ENCODE measurements at regions not wholly inside any gene's neighbourhood (a gene's known extent, or its start where the extent isn't known, plus 50 kb on each side); places are given as distances from the start of the nearest gene placed in this dataset.

GRCh38 chr6:168190646-168191443 is 111.8 kb upstream of the FRMD1 start:
- BruUV-seq (replicated peaks), result no TSS peak
- no peak for DNase-seq (ENCODE audit: low spot score)
- CTCF ChIA-PET (ENCODE audit: unreplicated experiment), result no interaction called here

DNA sequence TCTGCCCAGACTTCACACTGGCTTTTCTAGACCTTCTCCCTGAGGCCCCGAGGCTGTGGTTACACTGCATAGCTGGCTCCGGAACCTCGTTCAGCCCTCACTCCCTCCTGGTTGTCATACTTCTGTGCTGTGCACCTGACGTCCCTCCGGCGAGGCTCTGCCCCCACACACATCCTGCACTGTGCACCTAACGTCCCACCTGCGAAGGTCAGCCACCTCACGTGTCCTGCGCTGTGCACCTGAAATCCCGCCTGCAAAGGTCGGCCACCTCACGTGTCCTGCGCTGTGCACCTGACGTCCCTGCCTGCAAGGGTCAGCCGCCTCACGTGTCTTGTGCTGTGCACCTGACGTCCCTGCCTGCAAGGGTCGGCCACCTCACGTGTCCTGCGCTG is 111.0 kb upstream of the FRMD1 start:
- Histone ChIP-seq H3K27ac (ENCODE audit: low read depth, low read length, poor library complexity, severe bottlenecking) (no peak overlapping the region), H3K4me3 (ENCODE audit: low read depth, low read length, poor library complexity, severe bottlenecking) (no peak overlapping the region), H3K9me3 (ENCODE audit: low read length) (no peaks in the 10 kb centered on the region), H3K4me1 (ENCODE audit: insufficient read depth, low read length, poor library complexity, severe bottlenecking) (no peaks in the 10 kb centered on the region), H3K79me2 (ENCODE audit: insufficient read depth, low read depth, low read length) (no peaks in the 10 kb centered on the region), H4K20me1 (ENCODE audit: insufficient read depth, low read length) (no peaks in the 10 kb centered on the region), H2AFZ (ENCODE audit: low read length) (no peak overlapping the region), H3K36me3 (ENCODE audit: insufficient read depth, low read length) (no peaks in the 10 kb centered on the region), H3K4me2 (ENCODE audit: low read length) (no peak overlapping the region), H3K9me2 (ENCODE audit: insufficient read depth, low read length) (no peaks in the 10 kb centered on the region)
- intact Hi-C loops (cut with micrococcal nuclease; ENCODE audit: unreplicated experiment), result no loop called here
- DNase-seq (ENCODE audit: low spot score), result no peak
- BruUV-seq (replicated peaks), result no TSS peak
- CTCF ChIA-PET (ENCODE audit: unreplicated experiment), result no interaction called here
- POLR2A ChIA-PET, result no interaction called here
- TF ChIP-seq CTCF (conservative IDR thresholded peaks at IDR 0.05; ENCODE audit: low read length) (no peak), EZH2phosphoT487 (IDR thresholded peaks at IDR 0.05; ENCODE audit: borderline replicate concordance, low read depth, low read length) (no peak)

More at GRCh38 chr6:168190646-168191443, 111.8 kb upstream of the FRMD1 start:
- Histone ChIP-seq H3K27ac (ENCODE audit: low read depth, low read length, poor library complexity, severe bottlenecking) (no peak overlapping the region), H3K79me2 (ENCODE audit: insufficient read depth, low read depth, low read length) (no peaks in the 10 kb centered on the region), H3K4me1 (ENCODE audit: insufficient read depth, low read length, poor library complexity, severe bottlenecking) (no peaks in the 10 kb centered on the region), H3K9me3 (ENCODE audit: low read length) (no peaks in the 10 kb centered on the region), H3K4me3 (ENCODE audit: low read depth, low read length, poor library complexity, severe bottlenecking) (no peak overlapping the region), H2AFZ (ENCODE audit: low read length) (no peak overlapping the region), H4K20me1 (ENCODE audit: insufficient read depth, low read length) (no peaks in the 10 kb centered on the region), H3K36me3 (ENCODE audit: insufficient read depth, low read length) (no peaks in the 10 kb centered on the region), H3K4me2 (ENCODE audit: low read length) (no peak overlapping the region), H3K9me2 (ENCODE audit: insufficient read depth, low read length) (no peaks in the 10 kb centered on the region)
- TF ChIP-seq EZH2phosphoT487 (IDR thresholded peaks at IDR 0.05; ENCODE audit: borderline replicate concordance, low read depth, low read length) (no peak), CTCF (conservative IDR thresholded peaks at IDR 0.05; ENCODE audit: low read length) (no peak)
- POLR2A ChIA-PET, result no interaction called here
- intact Hi-C loops (cut with micrococcal nuclease; ENCODE audit: unreplicated experiment), result no loop called here

- Histone ChIP-seq H3K4me1 (ENCODE audit: insufficient read depth, low read length, poor library complexity, severe bottlenecking) (no peaks in the 10 kb centered on the region), H3K27ac (ENCODE audit: low read depth, low read length, poor library complexity, severe bottlenecking) (no peak overlapping the region), H3K79me2 (ENCODE audit: insufficient read depth, low read depth, low read length) (no peaks in the 10 kb centered on the region), H3K36me3 (ENCODE audit: insufficient read depth, low read length) (no peaks in the 10 kb centered on the region), H3K9me2 (ENCODE audit: insufficient read depth, low read length) (no peaks in the 10 kb centered on the region), H4K20me1 (ENCODE audit: insufficient read depth, low read length) (no peaks in the 10 kb centered on the region), H3K9me3 (ENCODE audit: low read length) (no peaks in the 10 kb centered on the region), H2AFZ (ENCODE audit: low read length) (no peak overlapping the region), H3K4me3 (ENCODE audit: low read depth, low read length, poor library complexity, severe bottlenecking) (no peak overlapping the region), H3K4me2 (ENCODE audit: low read length) (no peak overlapping the region)
- BruUV-seq (replicated peaks), result no TSS peak
- ChIA-PET CTCF (ENCODE audit: unreplicated experiment) (no interaction called here), POLR2A (no interaction called here)
- intact Hi-C loops (cut with micrococcal nuclease; ENCODE audit: unreplicated experiment), result no loop called here
- no peak for DNase-seq (ENCODE audit: low spot score)
- no peak for TF ChIP-seq CTCF (conservative IDR thresholded peaks at IDR 0.05; ENCODE audit: low read length)
- TF ChIP-seq EZH2phosphoT487 (IDR thresholded peaks at IDR 0.05; ENCODE audit: borderline replicate concordance, low read depth, low read length), result no peak
Observed at GRCh38 chr6:168189200-168190013, 110.4 kb upstream of the FRMD1 start.
